Kidney (tissue), 13 donors: ENCODE measurements at regions not wholly inside any gene's neighbourhood (a gene's known extent, or its start where the extent isn't known, plus 50 kb on each side); places are given as distances from the start of the nearest gene placed in this dataset.

ENCODE experiments used
- DNase-seq, 5 donors: peaks; one replicate each; pipeline ENCODE4 v3.0.0-alpha.2; 2013 to 2020
- FAIRE-seq: peaks from 2 replicates; lab custom pipeline; 2012; peaks lifted over from hg19 to GRCh38; lab: Jason Lieb, UNC
- H3K27ac ChIP-seq, 2 donors: one replicate each; pipeline ENCODE4 v1.7.0; 2013; ENCODE audit warnings: low read depth in 2 of 2, low read length in 2 of 2, inconsistent platforms in 1 of 2
- H3K27me3 ChIP-seq: one replicate; pipeline ENCODE4 v1.7.1; 2013; ENCODE audit warnings: low read length, inconsistent platforms; ENCODE audit not compliant: control insufficient read depth, insufficient read depth
- H3K36me3 ChIP-seq, 3 donors: one replicate each; pipeline versions ENCODE4 v1.7.0 to v1.7.1; 2013; ENCODE audit warnings: low read length in 3 of 3, control low read depth in 1 of 3, inconsistent platforms in 1 of 3; ENCODE audit not compliant: insufficient read depth in 3 of 3, control insufficient read depth in 2 of 3
- H3K4me1 ChIP-seq, 3 donors: one replicate each; pipeline versions ENCODE4 v1.7.0 to v1.7.1; 2013; ENCODE audit warnings: low read length in 3 of 3, inconsistent platforms in 1 of 3, low read depth in 1 of 3; ENCODE audit not compliant: control insufficient read depth in 2 of 3, insufficient read depth in 2 of 3
- H3K4me3 ChIP-seq, 3 donors: one replicate each; pipeline versions ENCODE4 v1.7.0 to v1.8.1; 2013; ENCODE audit warnings: low read length in 3 of 3, control low read depth in 1 of 3, inconsistent platforms in 1 of 3
- H3K9ac ChIP-seq, 3 donors: one replicate each; pipeline versions ENCODE4 v1.7.0 to v1.7.1; 2013; ENCODE audit warnings: low read length in 3 of 3, control low read depth in 1 of 3, inconsistent platforms in 1 of 3
- H3K9me3 ChIP-seq, 3 donors: one replicate each; pipeline versions ENCODE4 v1.7.0 to v1.7.1; 2013; ENCODE audit warnings: low read length in 3 of 3, control low read depth in 1 of 3, inconsistent platforms in 1 of 3; ENCODE audit not compliant: control insufficient read depth in 2 of 3, insufficient read depth in 1 of 3
- intact Hi-C: fragments of 100-400 bp; cut with DNase I; formaldehyde crosslinking; loops from one replicate; pipeline ENCODE4 v1.11.1; 2022
- TF ChIP-seq, protein P1 (sequence below): IDR thresholded peaks from 3 replicates; pipeline ENCODE4 v1.5.1; 2012; ENCODE audit warnings: mild to moderate bottlenecking, moderate library complexity, borderline replicate concordance; ENCODE audit not compliant: insufficient read depth; ENCODE audit errors: extremely low read depth
- donor health status: control.
- donor health status: control.
- donor health status: control.
- donor health status: control.
- donor health status: control.
- donor health status: DM: yes; HTN: yes; CAD: no.
- donor health status: Normal renal cell carcinoma (clear cell type).

DNA sequence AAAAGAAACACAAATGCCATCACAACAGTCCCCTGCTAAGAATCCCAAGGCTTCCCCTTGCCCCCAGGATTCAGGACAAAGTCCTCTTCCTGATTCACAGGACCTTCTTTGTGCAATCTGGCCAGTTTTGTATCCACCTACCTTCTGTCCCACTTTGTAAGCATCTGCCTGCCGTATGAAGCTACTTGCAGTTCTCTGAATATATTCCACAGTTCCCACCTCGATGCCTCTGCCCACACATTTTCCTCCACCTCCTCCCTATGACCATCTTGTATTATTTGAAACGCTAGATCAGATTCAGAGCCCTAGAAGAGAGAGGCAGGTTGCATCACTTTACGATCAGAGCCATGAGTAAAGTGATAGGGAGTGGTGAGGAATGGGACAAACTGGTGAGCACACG is 159.2 kb upstream of the XYLT1 start:
- TF ChIP-seq, protein P1, sequence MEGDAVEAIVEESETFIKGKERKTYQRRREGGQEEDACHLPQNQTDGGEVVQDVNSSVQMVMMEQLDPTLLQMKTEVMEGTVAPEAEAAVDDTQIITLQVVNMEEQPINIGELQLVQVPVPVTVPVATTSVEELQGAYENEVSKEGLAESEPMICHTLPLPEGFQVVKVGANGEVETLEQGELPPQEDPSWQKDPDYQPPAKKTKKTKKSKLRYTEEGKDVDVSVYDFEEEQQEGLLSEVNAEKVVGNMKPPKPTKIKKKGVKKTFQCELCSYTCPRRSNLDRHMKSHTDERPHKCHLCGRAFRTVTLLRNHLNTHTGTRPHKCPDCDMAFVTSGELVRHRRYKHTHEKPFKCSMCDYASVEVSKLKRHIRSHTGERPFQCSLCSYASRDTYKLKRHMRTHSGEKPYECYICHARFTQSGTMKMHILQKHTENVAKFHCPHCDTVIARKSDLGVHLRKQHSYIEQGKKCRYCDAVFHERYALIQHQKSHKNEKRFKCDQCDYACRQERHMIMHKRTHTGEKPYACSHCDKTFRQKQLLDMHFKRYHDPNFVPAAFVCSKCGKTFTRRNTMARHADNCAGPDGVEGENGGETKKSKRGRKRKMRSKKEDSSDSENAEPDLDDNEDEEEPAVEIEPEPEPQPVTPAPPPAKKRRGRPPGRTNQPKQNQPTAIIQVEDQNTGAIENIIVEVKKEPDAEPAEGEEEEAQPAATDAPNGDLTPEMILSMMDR, result no peak
- Histone ChIP-seq H3K27me3 (no peaks in the 10 kb centered on the region), H3K4me1 (no peaks in the 10 kb centered on the region), H3K4me3 (no peak overlapping the region), H3K9ac (no peak overlapping the region), H3K27ac (no peak overlapping the region), H3K9me3 (peaks cover 0 to 15% (median 0%) of the 10 kb centered on the region in 3 donors), H3K36me3 (no peaks in the 10 kb centered on the region)
- intact Hi-C loops, result no loop called here
- DNase-seq, result no peak
- FAIRE-seq, result no peak

DNA sequence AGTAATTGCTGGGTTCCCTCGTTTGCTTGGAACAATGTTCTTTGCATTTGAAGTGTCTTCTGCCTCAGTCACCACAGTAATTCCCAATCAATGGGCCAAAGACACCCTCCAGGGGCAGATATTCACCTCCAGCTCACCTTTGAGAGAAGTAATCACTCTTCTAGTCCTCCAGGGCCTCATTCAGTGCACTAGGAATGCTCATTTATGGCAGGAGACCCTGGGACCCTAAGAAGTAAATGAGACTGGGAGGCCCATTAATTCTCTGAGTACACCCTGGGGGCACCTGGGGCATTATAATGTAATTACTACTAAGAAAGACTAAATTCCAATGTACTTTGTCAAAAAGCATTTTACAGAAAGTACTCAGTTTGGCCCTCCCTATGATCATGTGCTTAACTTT is 158.2 kb upstream of the XYLT1 start:
- Histone ChIP-seq H3K27me3 (no peaks in the 10 kb centered on the region), H3K9me3 (peaks cover 0 to 18% (median 2%) of the 10 kb centered on the region in 3 donors), H3K36me3 (no peaks in the 10 kb centered on the region), H3K9ac (no peak overlapping the region), H3K4me1 (no peaks in the 10 kb centered on the region), H3K4me3 (no peak overlapping the region), H3K27ac (no peak overlapping the region)
- no peak for FAIRE-seq
- intact Hi-C loops, result no loop called here
- peak in 2 of 5 donors; percentile 11 to 17 for DNase-seq
- TF ChIP-seq, protein P1, result no peak

DNA sequence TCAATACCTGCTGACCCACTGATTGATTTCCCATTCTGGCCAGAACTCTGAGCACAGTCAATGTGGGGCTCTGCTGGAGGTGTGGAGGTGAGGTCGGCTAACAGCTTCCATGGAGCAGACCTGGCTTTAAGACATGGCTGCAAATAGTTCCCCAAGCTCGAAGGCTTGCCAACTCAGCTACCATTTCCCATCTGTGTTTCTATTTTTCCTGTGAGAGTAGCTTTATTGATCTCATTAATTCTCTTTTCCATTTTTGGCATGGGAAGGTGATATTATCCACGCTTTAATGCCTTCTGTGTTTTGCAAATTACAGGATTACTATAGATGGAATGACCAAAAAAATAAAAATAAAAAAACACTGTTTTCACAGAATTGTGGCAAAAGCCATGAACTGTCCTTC is 151.6 kb upstream of the XYLT1 start:
- FAIRE-seq (no peak), DNase-seq (no peak)
- H3K4me3 ChIP-seq, result no peak overlapping the region
- H3K9me3 ChIP-seq, result peaks cover 0 to 15% (median 2%) of the 10 kb centered on the region in 3 donors
- no peak overlapping the region for H3K9ac ChIP-seq
- TF ChIP-seq, protein P1, result no peak
- H3K4me1 ChIP-seq, result no peaks in the 10 kb centered on the region
- no peaks in the 10 kb centered on the region for H3K27me3 ChIP-seq
- intact Hi-C loops, result no loop called here
- no peak overlapping the region for H3K27ac ChIP-seq
- H3K36me3 ChIP-seq, result no peaks in the 10 kb centered on the region

DNA sequence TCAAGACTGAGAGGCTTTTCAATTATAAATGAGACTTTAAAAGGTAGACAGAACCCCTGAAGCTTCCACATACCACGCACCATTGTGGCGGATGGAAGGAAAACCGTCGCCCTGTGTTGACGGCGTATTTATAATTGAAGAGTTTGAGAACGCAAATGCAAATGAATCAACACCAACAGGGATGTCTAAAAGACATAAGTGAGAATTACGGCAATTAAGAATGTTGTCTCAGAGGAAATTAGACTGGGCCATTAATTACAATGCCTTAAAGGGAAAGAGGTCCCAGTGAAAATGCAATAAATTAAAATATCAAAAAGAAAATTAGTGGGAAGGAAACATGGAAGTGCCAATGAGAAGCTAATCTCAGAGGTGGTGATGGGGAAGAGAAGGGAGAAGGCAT is 148.5 kb upstream of the XYLT1 start:
- H3K4me1 ChIP-seq, result no peaks in the 10 kb centered on the region
- FAIRE-seq, result no peak
- no peak overlapping the region for H3K9ac ChIP-seq
- TF ChIP-seq, protein P1, result no peak
- no peaks in the 10 kb centered on the region for H3K36me3 ChIP-seq
- no peak overlapping the region for H3K27ac ChIP-seq
- H3K27me3 ChIP-seq, result no peaks in the 10 kb centered on the region
- intact Hi-C loops, result no loop called here
- no peaks in the 10 kb centered on the region for H3K9me3 ChIP-seq
- H3K4me3 ChIP-seq, result no peak overlapping the region
- no peak for DNase-seq
